Rectal smooth muscle tissue (tissue), 1 donor: ENCODE measurements at regions not wholly inside any gene's neighbourhood (a gene's known extent, or its start where the extent isn't known, plus 50 kb on each side); places are given as distances from the start of the nearest gene placed in this dataset.
"Not testable (repeated sequence)": the region's sequence is repeated elsewhere in the genome, so short reads cannot be mapped to it uniquely, and the experiment has no call there.

Experiments
- H3K27ac ChIP-seq: one replicate; pipeline ENCODE4 v1.7.0; 2013; ENCODE audit warnings: low read depth, low read length, inconsistent platforms
- H3K27me3 ChIP-seq: one replicate; pipeline ENCODE4 v1.7.0; 2013; ENCODE audit warnings: low read length; ENCODE audit not compliant: control insufficient read depth, insufficient read depth
- H3K36me3 ChIP-seq: one replicate; pipeline ENCODE4 v1.7.0; 2013; ENCODE audit warnings: low read length; ENCODE audit not compliant: control insufficient read depth, insufficient read depth
- H3K4me1 ChIP-seq: one replicate; pipeline ENCODE4 v1.7.0; 2013; ENCODE audit warnings: low read length; ENCODE audit not compliant: control insufficient read depth, insufficient read depth
- H3K4me3 ChIP-seq: one replicate; pipeline ENCODE4 v1.7.0; 2013; ENCODE audit warnings: low read length
- H3K9ac ChIP-seq: one replicate; pipeline ENCODE4 v1.7.0; 2013; ENCODE audit warnings: low read length

DNA sequence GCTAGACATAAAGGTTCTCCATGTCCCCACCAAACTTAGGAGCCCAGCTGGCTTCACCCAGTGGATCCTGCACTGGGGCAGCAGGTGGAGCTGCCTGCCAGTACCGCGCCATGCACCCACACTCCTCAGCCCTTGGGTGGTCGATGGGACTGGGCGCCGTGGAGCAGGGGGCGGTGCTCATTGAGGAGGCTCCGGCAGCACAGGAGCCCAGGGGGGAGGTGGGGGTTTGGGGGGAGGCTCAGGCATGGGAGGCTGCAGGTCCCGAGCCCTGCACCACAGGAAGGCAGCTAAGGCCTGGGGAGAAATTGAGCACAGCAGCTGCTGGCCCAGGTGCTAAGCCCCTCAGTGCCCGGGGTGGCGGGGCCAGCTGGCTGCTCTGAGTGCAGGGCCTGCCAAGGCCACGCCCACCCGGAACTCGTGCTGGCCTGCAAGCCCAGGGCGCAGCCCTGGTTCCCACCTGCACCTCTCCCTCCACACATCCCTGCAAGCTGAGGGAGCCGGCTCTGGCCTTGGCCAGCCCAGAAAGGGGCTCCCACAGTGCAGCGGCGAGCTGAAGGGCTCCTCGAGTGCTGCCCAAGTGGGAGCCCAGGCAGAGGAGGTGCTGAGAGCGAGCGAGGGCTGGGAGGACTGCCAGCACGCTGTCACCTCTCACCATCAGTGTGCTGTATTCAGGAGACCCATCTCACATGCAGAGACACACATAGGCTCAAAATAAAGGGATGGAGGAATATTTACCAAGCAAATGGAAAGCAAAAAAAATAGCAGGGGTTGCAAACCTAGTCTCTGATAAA is 422.5 kb downstream of the NUP35 start:
- not testable (repeated sequence) for H3K4me1 ChIP-seq

DNA sequence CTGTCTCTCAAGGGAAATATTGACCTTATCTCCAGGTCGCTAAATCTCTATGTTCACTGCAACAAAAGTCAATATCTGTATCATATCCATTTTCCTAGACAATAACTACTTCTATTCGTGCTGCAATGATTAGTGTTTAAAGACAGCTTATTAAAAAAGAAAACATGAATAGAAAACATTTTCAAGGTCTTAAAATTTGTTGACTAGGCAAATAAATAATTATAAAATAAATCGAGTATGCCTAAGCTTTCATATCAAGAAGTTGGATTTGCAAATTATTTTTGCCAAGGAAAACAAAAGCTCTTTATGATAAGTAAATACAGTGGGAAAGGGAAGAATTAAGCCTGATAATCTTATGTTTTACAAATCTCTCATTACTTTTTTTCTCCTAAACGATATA is 428.5 kb downstream of the NUP35 start:
- Histone ChIP-seq H3K9ac (no peak overlapping the region), H3K4me3 (no peak overlapping the region), H3K4me1 (no peaks in the 10 kb centered on the region), H3K36me3 (no peaks in the 10 kb centered on the region), H3K27me3 (no peaks in the 10 kb centered on the region), H3K27ac (no peak overlapping the region)

More for the DNA sequence above, 422.5 kb downstream of the NUP35 start:
- not testable (repeated sequence) for H3K4me3 ChIP-seq, H3K9ac ChIP-seq, H3K27me3 ChIP-seq, H3K27ac ChIP-seq, H3K36me3 ChIP-seq

GRCh38 chr2:183564726-183565125 is 440.5 kb downstream of the NUP35 start:
- no peaks in the 10 kb centered on the region for H3K4me1 ChIP-seq
- no peak overlapping the region for H3K27ac ChIP-seq
- H3K36me3 ChIP-seq: no peaks in the 10 kb centered on the region

DNA sequence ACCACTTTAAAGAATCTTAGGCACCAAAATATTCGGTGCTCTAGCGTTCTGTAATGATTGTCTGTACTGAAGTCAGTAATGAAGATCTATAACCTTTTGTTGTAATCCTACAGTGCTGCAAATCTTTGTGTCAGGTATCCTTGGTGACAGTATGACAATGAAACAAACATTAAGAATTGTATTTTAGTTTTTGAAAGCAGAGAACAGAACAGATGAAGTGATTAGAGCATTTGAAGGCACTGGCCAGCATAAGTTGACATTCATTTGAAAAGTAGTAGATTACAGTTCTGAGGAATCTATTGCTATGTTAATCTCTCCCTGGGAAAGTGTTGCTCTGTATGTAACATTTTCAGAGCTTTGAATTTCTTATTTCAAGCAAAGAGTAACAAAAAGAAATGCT is 451.2 kb downstream of the NUP35 start:
- Histone ChIP-seq H3K27me3 (no peaks in the 10 kb centered on the region), H3K36me3 (no peaks in the 10 kb centered on the region), H3K27ac (no peak overlapping the region), H3K4me1 (no peaks in the 10 kb centered on the region), H3K4me3 (no peak overlapping the region), H3K9ac (no peak overlapping the region)

More at GRCh38 chr2:183564726-183565125, 440.5 kb downstream of the NUP35 start:
- Histone ChIP-seq H3K27me3 (no peaks in the 10 kb centered on the region), H3K4me3 (no peak overlapping the region), H3K9ac (no peak overlapping the region)

- Histone ChIP-seq H3K27ac (no peak overlapping the region), H3K4me3 (no peak overlapping the region), H3K4me1 (no peaks in the 10 kb centered on the region), H3K27me3 (no peaks in the 10 kb centered on the region), H3K9ac (no peak overlapping the region), H3K36me3 (no peaks in the 10 kb centered on the region)
Measured at GRCh38 chr2:183579686-183580085, 455.4 kb downstream of the NUP35 start.

- no peak overlapping the region for H3K4me3 ChIP-seq
- H3K36me3 ChIP-seq: no peaks in the 10 kb centered on the region
- H3K27ac ChIP-seq: no peak overlapping the region
- H3K27me3 ChIP-seq: no peaks in the 10 kb centered on the region
- H3K4me1 ChIP-seq: no peaks in the 10 kb centered on the region
- no peak overlapping the region for H3K9ac ChIP-seq
Measured at GRCh38 chr2:183592271-183592670, 468.0 kb downstream of the NUP35 start.

GRCh38 chr2:183594150-183594549 is 469.9 kb downstream of the NUP35 start:
- Histone ChIP-seq H3K4me3 (no peak overlapping the region), H3K4me1 (no peaks in the 10 kb centered on the region), H3K9ac (no peak overlapping the region), H3K27me3 (no peaks in the 10 kb centered on the region), H3K36me3 (no peaks in the 10 kb centered on the region), H3K27ac (no peak overlapping the region)

- H3K27ac ChIP-seq: no peak overlapping the region
- no peak overlapping the region for H3K9ac ChIP-seq
- no peak overlapping the region for H3K4me3 ChIP-seq
- H3K36me3 ChIP-seq: no peaks in the 10 kb centered on the region
- H3K4me1 ChIP-seq: no peaks in the 10 kb centered on the region
- H3K27me3 ChIP-seq: no peaks in the 10 kb centered on the region
Measured at GRCh38 chr2:183597841-183598240, 473.6 kb downstream of the NUP35 start.

DNA sequence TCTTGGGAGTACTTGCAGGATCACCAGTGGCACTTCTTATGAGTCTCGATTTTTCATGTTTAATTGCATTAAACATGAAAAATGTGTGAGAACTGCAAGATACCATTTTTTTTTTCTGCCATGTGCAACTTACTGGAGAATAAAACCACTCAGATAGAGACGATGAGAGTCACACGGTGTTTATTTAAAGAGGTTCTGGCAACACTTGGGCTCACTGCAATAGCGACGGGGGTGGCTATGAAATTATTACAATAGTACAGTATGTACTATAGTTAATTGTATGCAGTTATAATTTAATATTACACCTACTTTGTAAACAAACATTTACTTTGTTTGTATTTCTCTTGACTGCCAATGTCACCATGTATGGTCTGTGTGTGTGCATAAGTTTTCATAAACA is 479.8 kb downstream of the NUP35 start:
- Histone ChIP-seq H3K27ac (no peak overlapping the region), H3K9ac (no peak overlapping the region), H3K27me3 (no peaks in the 10 kb centered on the region), H3K4me1 (no peaks in the 10 kb centered on the region), H3K4me3 (no peak overlapping the region), H3K36me3 (no peaks in the 10 kb centered on the region)

GRCh38 chr2:183605440-183605839 is 481.2 kb downstream of the NUP35 start:
- no peak overlapping the region for H3K9ac ChIP-seq
- no peaks in the 10 kb centered on the region for H3K27me3 ChIP-seq
- no peaks in the 10 kb centered on the region for H3K36me3 ChIP-seq
- no peak overlapping the region for H3K4me3 ChIP-seq
- no peaks in the 10 kb centered on the region for H3K4me1 ChIP-seq
- H3K27ac ChIP-seq: no peak overlapping the region

GRCh38 chr2:183606022-183606717 is 481.9 kb downstream of the NUP35 start:
- H3K27ac ChIP-seq: no peak overlapping the region
- H3K4me3 ChIP-seq: no peak overlapping the region
- H3K36me3 ChIP-seq: no peaks in the 10 kb centered on the region
- no peak overlapping the region for H3K9ac ChIP-seq
- H3K27me3 ChIP-seq: no peaks in the 10 kb centered on the region
- H3K4me1 ChIP-seq: no peaks in the 10 kb centered on the region

GRCh38 chr2:183606718-183607085 is 482.5 kb downstream of the NUP35 start:
- Histone ChIP-seq H3K4me1 (no peaks in the 10 kb centered on the region), H3K27me3 (no peaks in the 10 kb centered on the region), H3K4me3 (no peak overlapping the region), H3K9ac (no peak overlapping the region), H3K27ac (no peak overlapping the region), H3K36me3 (no peaks in the 10 kb centered on the region)

DNA sequence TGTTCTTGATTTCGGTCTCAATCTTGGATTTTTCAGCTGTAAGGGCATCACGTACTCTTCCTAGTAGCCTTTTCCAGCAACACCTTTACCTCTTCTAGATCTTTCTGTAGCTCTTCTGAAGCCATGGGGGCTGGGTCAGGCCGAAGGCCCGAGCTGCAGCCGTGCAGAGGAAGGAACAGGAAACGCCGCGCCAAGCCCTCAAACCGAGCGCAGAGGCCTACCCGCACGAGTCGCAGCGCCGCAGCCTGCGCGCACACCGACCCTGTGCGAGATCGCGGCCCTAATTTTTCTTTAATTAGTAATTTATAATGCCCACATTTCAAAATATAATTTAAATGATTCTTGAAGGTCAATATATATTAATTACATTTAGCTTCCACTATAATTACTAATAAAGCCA is 483.8 kb downstream of the NUP35 start:
- Histone ChIP-seq H3K27ac (no peak overlapping the region), H3K27me3 (no peaks in the 10 kb centered on the region), H3K36me3 (no peaks in the 10 kb centered on the region), H3K4me3 (no peak overlapping the region), H3K4me1 (no peaks in the 10 kb centered on the region), H3K9ac (no peak overlapping the region)
